Activated naive CD8-positive, alpha-beta T cell treated with anti-CD3 and anti-CD28 coated beads, Interleukin-2, amount 10 ng/mL, durations not matched to agents 7 days and 5 days (primary cell): ENCODE measurements at regions not wholly inside any gene's neighbourhood (a gene's known extent, or its start where the extent isn't known, plus 50 kb on each side); places are given as distances from the start of the nearest gene placed in this dataset.

Source experiments
- ATAC-seq: fragments of 150-1000 bp; cut with Tn5 transposase; one replicate; pipeline ENCODE4 v1.10.0; 2021; ENCODE audit warnings: low read depth, moderate library complexity
- POLR2A ChIA-PET: fragments of 350-600 bp; sonication (Branson Sonifier 250); formaldehyde crosslinking; loops from one replicate; lab custom pipeline; 2021; ENCODE audit warnings: antibody characterized with exemption; lab: Charles Lee
- DNase-seq: peaks from one replicate; pipeline ENCODE4 v3.0.0; 2021
- H3K27ac Mint-ChIP-seq: one replicate; pipeline ENCODE4 v1.8.0; 2022; ENCODE audit warnings: mild to moderate bottlenecking, mixed read lengths
- H3K27me3 Mint-ChIP-seq: one replicate; pipeline ENCODE4 v1.8.0; 2022; ENCODE audit warnings: mild to moderate bottlenecking, moderate library complexity, mixed read lengths
- H3K36me3 Mint-ChIP-seq: one replicate; pipeline ENCODE4 v1.8.0; 2021; ENCODE audit warnings: mild to moderate bottlenecking, mixed read lengths
- H3K4me1 Mint-ChIP-seq: one replicate; pipeline ENCODE4 v1.8.0; 2021; ENCODE audit warnings: mixed read lengths
- H3K4me3 Mint-ChIP-seq: one replicate; pipeline ENCODE4 v1.8.0; 2022; ENCODE audit warnings: mild to moderate bottlenecking, moderate library complexity, mixed read lengths
- H3K9me3 Mint-ChIP-seq: one replicate; pipeline ENCODE4 v1.8.0; 2021; ENCODE audit warnings: mixed read lengths

- no peak for ATAC-seq
- H3K4me1 Mint-ChIP-seq: peaks cover 6% of the 10 kb centered on the region
- no peak overlapping the region for H3K27ac Mint-ChIP-seq
- no peaks in the 10 kb centered on the region for H3K9me3 Mint-ChIP-seq
- H3K27me3 Mint-ChIP-seq: no peaks in the 10 kb centered on the region
- POLR2A ChIA-PET: no interaction called here
- no peak for DNase-seq
- no peak overlapping the region for H3K4me3 Mint-ChIP-seq
- H3K36me3 Mint-ChIP-seq: no peaks in the 10 kb centered on the region
Observed at GRCh38 chr4:4673070-4673469, 131.2 kb upstream of the STX18 start.

DNA sequence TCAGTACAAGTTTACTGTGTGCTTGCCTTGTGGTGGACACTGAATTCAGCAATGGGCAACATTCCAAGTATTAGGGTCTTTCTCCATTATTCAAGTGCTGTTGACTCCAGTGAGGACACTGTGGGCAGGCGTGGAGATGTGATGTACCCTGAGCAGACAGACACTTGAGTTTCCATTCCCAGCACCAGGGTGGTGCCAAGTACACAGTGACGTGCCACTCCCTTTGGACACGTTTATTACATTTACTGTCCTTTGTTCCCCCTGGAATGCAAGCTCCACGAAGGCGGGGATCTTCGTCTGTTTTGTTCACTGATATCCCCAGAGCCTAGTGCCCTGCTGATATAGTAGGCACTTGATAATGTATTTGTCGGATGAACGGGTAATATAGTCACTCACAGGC lies 130.6 kb upstream of the STX18 start:
- no peak overlapping the region for H3K4me3 Mint-ChIP-seq
- ATAC-seq: no peak
- POLR2A ChIA-PET: no interaction called here
- H3K4me1 Mint-ChIP-seq: peaks cover 6% of the 10 kb centered on the region
- H3K27ac Mint-ChIP-seq: no peak overlapping the region
- H3K36me3 Mint-ChIP-seq: no peaks in the 10 kb centered on the region
- no peaks in the 10 kb centered on the region for H3K27me3 Mint-ChIP-seq
- DNase-seq: no peak
- no peaks in the 10 kb centered on the region for H3K9me3 Mint-ChIP-seq

- POLR2A ChIA-PET: no interaction called here
- Mint-ChIP-seq H3K27me3 (no peaks in the 10 kb centered on the region), H3K4me3 (no peak overlapping the region), H3K27ac (no peak overlapping the region), H3K9me3 (no peaks in the 10 kb centered on the region), H3K4me1 (peaks cover 6% of the 10 kb centered on the region), H3K36me3 (no peaks in the 10 kb centered on the region)
- no peak for ATAC-seq
- DNase-seq: no peak
Observed at GRCh38 chr4:4671774-4672349, 130.0 kb upstream of the STX18 start.

DNA sequence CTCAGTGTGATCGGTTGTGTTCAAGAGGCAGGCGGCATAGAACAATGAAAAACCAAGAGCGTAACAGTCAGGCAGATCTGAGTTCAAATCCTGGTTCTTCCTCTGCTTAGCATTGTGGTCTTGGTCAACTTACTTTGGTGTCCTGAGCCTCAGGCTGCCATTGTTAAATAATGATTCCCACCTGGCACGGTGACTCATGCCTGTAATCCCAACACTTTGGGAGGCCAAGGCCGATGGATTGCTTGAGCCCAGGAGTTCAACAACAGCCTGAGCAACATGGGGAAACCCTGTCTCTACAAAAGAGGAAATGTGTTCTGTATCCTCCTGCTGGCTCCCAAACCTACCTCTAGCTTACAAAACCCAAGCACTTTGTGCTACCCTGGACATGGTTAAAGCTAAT lies 129.0 kb upstream of the STX18 start:
- no peaks in the 10 kb centered on the region for H3K9me3 Mint-ChIP-seq
- no peaks in the 10 kb centered on the region for H3K27me3 Mint-ChIP-seq
- H3K36me3 Mint-ChIP-seq: no peaks in the 10 kb centered on the region
- no peak for DNase-seq
- POLR2A ChIA-PET: no interaction called here
- no peak for ATAC-seq
- H3K4me1 Mint-ChIP-seq: peaks cover 6% of the 10 kb centered on the region
- no peak overlapping the region for H3K4me3 Mint-ChIP-seq
- H3K27ac Mint-ChIP-seq: no peak overlapping the region

GRCh38 chr4:4668355-4669210 lies 126.7 kb upstream of the STX18 start:
- Mint-ChIP-seq H3K4me3 (no peak overlapping the region), H3K36me3 (no peaks in the 10 kb centered on the region), H3K27me3 (no peaks in the 10 kb centered on the region), H3K4me1 (peaks cover 6% of the 10 kb centered on the region), H3K9me3 (no peaks in the 10 kb centered on the region), H3K27ac (no peak overlapping the region)
- ATAC-seq (no peak), DNase-seq (no peak)
- POLR2A ChIA-PET: no interaction called here

- no peak for DNase-seq
- Mint-ChIP-seq H3K4me3 (no peak overlapping the region), H3K36me3 (no peaks in the 10 kb centered on the region), H3K27me3 (no peaks in the 10 kb centered on the region), H3K9me3 (no peaks in the 10 kb centered on the region), H3K27ac (no peak overlapping the region), H3K4me1 (peaks cover 4% of the 10 kb centered on the region)
- POLR2A ChIA-PET: no interaction called here
- no peak for ATAC-seq
Observed at GRCh38 chr4:4667622-4668081, 125.8 kb upstream of the STX18 start.

- DNase-seq: no peak
- Mint-ChIP-seq H3K36me3 (no peaks in the 10 kb centered on the region), H3K9me3 (no peaks in the 10 kb centered on the region), H3K4me3 (no peak overlapping the region), H3K27me3 (no peaks in the 10 kb centered on the region), H3K27ac (no peak overlapping the region), H3K4me1 (peaks cover 4% of the 10 kb centered on the region)
- POLR2A ChIA-PET: no interaction called here
- ATAC-seq: no peak
Observed at GRCh38 chr4:4666693-4667621, 125.1 kb upstream of the STX18 start.

DNA sequence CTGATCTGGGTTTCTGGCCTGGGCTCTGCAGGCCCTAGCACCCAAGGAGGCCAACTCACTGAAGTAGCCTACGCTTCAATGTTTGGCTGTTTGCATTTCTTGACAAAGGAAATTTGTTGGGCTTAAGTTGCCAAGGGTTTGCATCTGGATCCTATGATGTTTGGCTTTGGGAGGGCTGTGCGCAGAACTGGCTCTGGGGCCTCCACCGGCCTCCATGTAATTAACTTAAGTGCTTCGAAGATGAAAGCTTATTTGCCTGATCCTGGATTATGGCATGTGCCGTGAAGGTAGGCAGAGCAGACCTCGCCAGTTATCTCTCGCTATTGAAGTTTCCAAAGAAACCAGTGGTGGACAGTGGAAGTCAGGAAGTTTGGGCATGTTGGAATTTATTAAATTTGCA lies 124.3 kb upstream of the STX18 start:
- peaks cover 4% of the 10 kb centered on the region for H3K4me1 Mint-ChIP-seq
- no peak overlapping the region for H3K27ac Mint-ChIP-seq
- ATAC-seq (no peak), DNase-seq (no peak)
- H3K9me3 Mint-ChIP-seq: no peaks in the 10 kb centered on the region
- POLR2A ChIA-PET: no interaction called here
- H3K4me3 Mint-ChIP-seq: no peak overlapping the region
- H3K27me3 Mint-ChIP-seq: no peaks in the 10 kb centered on the region
- H3K36me3 Mint-ChIP-seq: no peaks in the 10 kb centered on the region

- H3K27me3 Mint-ChIP-seq: no peaks in the 10 kb centered on the region
- H3K36me3 Mint-ChIP-seq: no peaks in the 10 kb centered on the region
- H3K27ac Mint-ChIP-seq: no peak overlapping the region
- no peak overlapping the region for H3K4me3 Mint-ChIP-seq
- peaks cover under 1% of the 10 kb centered on the region for H3K4me1 Mint-ChIP-seq
- POLR2A ChIA-PET: no interaction called here
- DNase-seq (no peak), ATAC-seq (no peak)
- no peaks in the 10 kb centered on the region for H3K9me3 Mint-ChIP-seq
Observed at GRCh38 chr4:4664234-4664633, 122.4 kb upstream of the STX18 start.

- Mint-ChIP-seq H3K36me3 (no peaks in the 10 kb centered on the region), H3K4me1 (no peaks in the 10 kb centered on the region), H3K27me3 (no peaks in the 10 kb centered on the region), H3K27ac (no peak overlapping the region), H3K9me3 (no peaks in the 10 kb centered on the region), H3K4me3 (no peak overlapping the region)
- DNase-seq: no peak
- no peak for ATAC-seq
- POLR2A ChIA-PET: no interaction called here
Observed at GRCh38 chr4:4663028-4663427, 121.2 kb upstream of the STX18 start.

GRCh38 chr4:4662230-4662629 lies 120.4 kb upstream of the STX18 start:
- no peaks in the 10 kb centered on the region for H3K9me3 Mint-ChIP-seq
- no peaks in the 10 kb centered on the region for H3K27me3 Mint-ChIP-seq
- H3K27ac Mint-ChIP-seq: no peak overlapping the region
- ATAC-seq (no peak), DNase-seq (no peak)
- no peak overlapping the region for H3K4me3 Mint-ChIP-seq
- POLR2A ChIA-PET: no interaction called here
- H3K4me1 Mint-ChIP-seq: no peaks in the 10 kb centered on the region
- no peaks in the 10 kb centered on the region for H3K36me3 Mint-ChIP-seq

- POLR2A ChIA-PET: no interaction called here
- Mint-ChIP-seq H3K4me1 (no peaks in the 10 kb centered on the region), H3K27ac (no peak overlapping the region), H3K4me3 (no peak overlapping the region), H3K9me3 (no peaks in the 10 kb centered on the region), H3K36me3 (no peaks in the 10 kb centered on the region), H3K27me3 (no peaks in the 10 kb centered on the region)
- no peak for ATAC-seq
- no peak for DNase-seq
Observed at GRCh38 chr4:4659871-4660651, 118.2 kb upstream of the STX18 start.

- no peaks in the 10 kb centered on the region for H3K9me3 Mint-ChIP-seq
- POLR2A ChIA-PET: no interaction called here
- no peak overlapping the region for H3K27ac Mint-ChIP-seq
- no peaks in the 10 kb centered on the region for H3K27me3 Mint-ChIP-seq
- no peaks in the 10 kb centered on the region for H3K36me3 Mint-ChIP-seq
- H3K4me3 Mint-ChIP-seq: no peak overlapping the region
- no peaks in the 10 kb centered on the region for H3K4me1 Mint-ChIP-seq
- ATAC-seq (no peak), DNase-seq (no peak)
Observed at GRCh38 chr4:4658052-4658451, 116.2 kb upstream of the STX18 start.
